ENCODE measurements at regions not wholly inside any gene's neighbourhood (a gene's known extent, or its start where the extent isn't known, plus 50 kb on each side); places are given as distances from the start of the nearest gene placed in this dataset.
"Not testable (repeated sequence)": the region's sequence is repeated elsewhere in the genome, so short reads cannot be mapped to it uniquely, and the experiment has no call there.

DNA sequence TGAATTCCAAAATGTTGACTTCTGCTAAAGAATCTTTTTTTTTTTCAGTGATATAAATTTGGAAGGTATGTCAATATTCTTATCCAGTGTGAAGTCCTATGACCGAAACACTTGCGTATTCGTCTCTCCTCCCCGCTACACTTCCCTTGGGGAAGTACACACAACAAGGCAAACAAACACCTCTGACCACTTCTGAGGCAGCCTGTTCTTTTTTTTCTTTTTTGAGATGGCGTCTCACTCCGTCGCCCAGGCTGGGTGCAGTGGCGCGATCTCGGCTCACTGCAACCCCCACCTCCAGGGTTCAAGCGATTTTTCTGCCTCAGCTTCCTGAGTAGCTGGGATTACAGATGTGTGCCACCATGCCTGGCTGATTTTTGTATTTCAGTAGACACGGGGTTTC, 78.1 kb upstream of the DHRSX start:
- no peak for DNase-seq (ENCODE audit: low read depth)
- in situ Hi-C loops (cut with HindIII; ENCODE audit: low pct_unique_long_range_greater_than_20kb, low sequenced_read_pairs), result no loop called here

DNA sequence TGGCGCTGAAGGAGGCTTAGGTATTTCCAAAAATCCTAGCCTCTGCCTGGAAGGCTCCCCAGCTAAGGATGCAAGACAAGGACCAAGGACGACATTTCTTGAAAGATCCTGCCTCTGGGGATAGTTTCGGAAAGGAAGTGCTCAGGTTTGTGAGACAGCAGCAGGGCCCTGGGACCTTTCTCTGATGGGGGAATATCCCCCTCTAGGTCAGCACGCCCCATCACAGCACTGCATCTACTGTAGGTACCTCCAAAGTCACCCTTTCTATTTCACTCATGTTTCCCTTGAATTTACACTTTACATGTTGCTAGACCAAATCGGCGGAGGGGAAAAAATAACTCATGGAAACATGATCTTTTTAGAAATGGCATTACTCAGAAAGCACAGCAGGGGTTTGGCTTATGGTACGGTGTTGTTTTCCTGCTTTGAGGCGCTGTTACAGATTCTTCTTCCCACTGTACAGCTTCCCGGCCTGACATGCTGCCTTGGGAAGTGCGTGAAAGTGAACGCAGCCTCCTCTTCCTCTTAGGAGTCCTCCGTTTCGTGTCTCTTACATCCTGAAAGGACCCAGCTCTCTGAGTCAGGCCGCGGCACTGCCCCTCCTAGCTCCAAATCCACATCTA, 77.2 kb upstream of the DHRSX start:
- in situ Hi-C loops (cut with HindIII; ENCODE audit: low pct_unique_long_range_greater_than_20kb, low sequenced_read_pairs), result no loop called here
- peak; percentile 18 for DNase-seq (ENCODE audit: low read depth)

DNA sequence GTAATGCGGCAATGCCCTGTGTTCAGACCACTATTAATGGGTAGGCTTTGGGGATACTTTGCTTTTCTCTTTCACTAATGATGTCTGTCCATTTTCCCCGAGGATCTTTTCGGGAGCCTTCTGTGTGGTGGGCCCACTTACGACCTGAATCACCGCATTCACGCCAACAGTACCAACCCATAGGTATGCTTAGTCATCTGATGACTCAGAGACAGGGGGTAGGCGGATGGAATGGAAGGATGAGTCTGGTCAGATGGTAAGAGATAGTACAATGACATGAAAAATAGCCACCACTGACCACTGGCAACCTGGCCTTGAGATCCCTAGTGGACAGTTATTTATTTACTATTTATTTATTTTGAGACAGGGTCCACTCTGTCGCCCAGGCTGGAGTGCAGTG, 76.0 kb upstream of the DHRSX start:
- DNase-seq (ENCODE audit: low read depth), result peak; percentile 61
- in situ Hi-C loops (cut with HindIII; ENCODE audit: low pct_unique_long_range_greater_than_20kb, low sequenced_read_pairs), result no loop called here

DNA sequence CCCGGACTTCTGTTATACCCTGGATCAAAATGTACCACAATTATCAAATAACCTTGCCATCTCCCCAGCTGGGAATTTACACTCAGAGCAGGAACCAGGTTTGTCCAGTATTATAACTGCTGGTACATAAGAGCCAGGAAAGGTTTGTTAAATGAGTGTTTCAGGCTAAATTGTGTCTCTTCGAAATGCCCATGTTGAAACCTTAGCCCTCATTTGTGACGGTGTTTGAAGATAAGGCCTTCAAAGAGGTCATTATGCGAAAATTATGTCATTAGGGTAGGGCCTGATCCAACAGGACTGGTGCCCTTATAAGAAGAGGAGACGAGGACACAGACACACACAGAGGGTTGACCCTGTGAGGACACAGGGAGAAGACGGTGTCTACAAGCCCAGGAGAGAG, 73.5 kb upstream of the DHRSX start:
- in situ Hi-C loops (cut with HindIII; ENCODE audit: low pct_unique_long_range_greater_than_20kb, low sequenced_read_pairs), result no loop called here
- no peak for DNase-seq (ENCODE audit: low read depth)

DNA sequence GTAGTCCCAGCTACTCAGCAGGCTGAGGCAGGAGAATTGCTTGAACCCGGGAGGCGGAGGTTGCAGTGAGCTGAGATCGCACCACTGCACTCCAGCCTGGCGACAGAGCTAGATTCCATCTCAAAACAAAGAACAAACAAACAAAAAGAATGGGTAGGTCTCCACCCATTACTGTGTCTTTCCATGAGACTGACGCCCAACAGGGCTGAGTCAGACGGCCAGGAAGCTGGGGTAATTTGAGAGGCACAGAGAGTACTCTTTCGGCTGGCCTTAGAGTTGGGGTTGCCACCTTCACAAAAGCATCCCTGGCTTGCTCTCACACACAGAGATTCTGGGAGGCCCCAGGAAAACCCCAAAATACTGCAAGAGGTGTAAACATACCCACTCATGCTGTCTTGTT, 72.0 kb upstream of the DHRSX start:
- DNase-seq (ENCODE audit: low read depth), result peak; percentile 92
- in situ Hi-C loops (cut with HindIII; ENCODE audit: low pct_unique_long_range_greater_than_20kb, low sequenced_read_pairs), result no loop called here

DNA sequence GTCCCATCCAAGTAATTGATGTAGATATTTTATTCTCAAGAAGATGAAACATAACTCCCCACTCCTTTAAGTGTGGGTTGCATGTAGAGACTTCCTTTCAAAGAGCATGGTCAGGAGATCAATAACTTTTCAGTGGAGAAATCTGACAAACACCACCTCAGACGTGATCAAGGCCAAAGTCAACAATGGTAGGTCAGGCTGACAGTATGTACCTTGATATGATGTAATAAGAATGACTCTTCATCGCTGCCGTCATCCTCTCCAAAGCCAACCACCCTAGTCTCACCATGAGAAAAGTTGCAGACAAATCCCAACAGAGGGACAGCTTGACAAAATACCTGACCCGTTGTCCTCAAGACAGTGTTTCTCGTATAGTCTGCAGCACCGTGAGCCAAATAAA, 67.3 kb upstream of the DHRSX start:
- DNase-seq (ENCODE audit: low read depth), result no peak
- in situ Hi-C loops (cut with HindIII; ENCODE audit: low pct_unique_long_range_greater_than_20kb, low sequenced_read_pairs), result no loop called here

DNA sequence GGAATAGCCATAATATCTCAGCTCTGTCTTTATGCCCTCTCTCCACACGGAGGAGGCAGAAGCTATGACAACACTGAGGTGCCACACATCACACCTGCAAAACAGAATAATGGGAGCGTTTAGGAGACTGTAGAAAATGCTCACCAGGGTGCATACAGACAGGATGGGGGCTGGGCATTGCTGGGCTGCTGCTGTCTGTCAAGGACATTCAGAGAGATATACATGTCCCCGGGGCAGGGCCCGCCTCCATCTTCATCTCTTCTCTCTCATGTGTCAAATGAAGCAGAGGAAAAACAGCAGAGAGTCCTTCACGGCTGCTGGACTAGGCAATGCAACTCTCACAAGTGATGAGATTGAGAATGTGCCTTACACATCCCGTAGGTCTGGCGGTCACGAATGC, 65.3 kb upstream of the DHRSX start:
- no peak for DNase-seq (ENCODE audit: low read depth)
- in situ Hi-C loops (cut with HindIII; ENCODE audit: low pct_unique_long_range_greater_than_20kb, low sequenced_read_pairs), result no loop called here

DNA sequence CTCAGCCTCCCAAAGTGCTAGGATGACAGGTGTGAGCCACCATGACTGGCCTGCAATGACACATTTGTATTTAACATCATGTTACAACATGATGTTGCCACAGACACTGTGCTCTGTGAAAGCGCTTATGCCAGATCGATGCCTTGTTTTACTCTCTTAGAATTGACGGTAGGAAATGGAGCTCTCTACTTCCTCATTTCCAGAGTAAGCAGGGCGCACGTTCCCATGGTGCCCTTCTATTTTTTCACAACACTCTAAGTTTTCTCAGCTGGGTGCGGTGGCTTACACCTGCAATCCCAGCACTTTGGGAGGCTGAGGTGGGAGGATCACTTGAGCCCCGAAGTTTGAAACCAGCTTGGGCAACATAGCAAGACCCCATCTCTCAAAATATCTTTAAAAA, 60.7 kb upstream of the DHRSX start:
- no peak for DNase-seq (ENCODE audit: low read depth)
- in situ Hi-C loops (cut with HindIII; ENCODE audit: low pct_unique_long_range_greater_than_20kb, low sequenced_read_pairs), result no loop called here

DNA sequence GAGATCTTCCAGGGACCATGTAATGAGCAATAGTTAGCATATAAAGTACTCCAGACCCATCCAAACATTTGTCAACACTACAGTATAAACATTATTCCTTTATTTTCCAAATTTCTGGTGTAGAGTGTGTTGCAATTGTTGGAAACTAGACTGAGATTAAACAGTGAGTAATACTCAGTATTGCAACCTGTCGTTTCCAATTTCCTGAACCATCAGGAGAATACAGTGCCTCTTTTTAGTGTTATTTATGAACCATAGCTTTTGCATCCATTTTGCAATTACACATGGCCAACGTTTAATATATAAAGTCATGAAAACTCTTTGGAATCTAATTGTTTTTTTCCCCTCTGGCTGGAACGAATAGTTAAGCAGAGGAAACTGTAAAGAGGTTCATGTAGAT, 58.3 kb upstream of the DHRSX start:
- in situ Hi-C loops (cut with HindIII; ENCODE audit: low pct_unique_long_range_greater_than_20kb, low sequenced_read_pairs), result no loop called here
- no peak for DNase-seq (ENCODE audit: low read depth)

DNA sequence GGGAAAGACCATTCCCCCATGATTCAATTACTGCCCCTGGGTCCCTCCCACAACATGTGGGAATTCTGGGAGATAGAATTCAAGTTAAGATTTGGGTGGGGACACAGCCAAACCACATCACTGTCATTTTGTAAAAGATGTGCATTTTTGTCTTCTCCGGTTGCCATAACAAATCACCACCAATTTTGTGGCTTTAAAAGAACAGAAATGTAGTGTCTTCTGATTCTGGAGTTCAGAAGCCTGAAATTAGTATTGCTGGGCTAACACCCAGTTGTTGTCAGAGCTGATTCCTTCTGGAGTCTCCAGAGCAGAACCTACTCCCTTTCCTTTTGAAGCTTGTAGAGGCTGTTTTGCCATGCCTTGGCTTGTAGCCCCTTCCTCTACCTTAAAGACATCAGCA, 54.1 kb upstream of the DHRSX start:
- DNase-seq (ENCODE audit: low read depth), result no peak
- in situ Hi-C loops (cut with HindIII; ENCODE audit: low pct_unique_long_range_greater_than_20kb, low sequenced_read_pairs), result no loop called here

DNA sequence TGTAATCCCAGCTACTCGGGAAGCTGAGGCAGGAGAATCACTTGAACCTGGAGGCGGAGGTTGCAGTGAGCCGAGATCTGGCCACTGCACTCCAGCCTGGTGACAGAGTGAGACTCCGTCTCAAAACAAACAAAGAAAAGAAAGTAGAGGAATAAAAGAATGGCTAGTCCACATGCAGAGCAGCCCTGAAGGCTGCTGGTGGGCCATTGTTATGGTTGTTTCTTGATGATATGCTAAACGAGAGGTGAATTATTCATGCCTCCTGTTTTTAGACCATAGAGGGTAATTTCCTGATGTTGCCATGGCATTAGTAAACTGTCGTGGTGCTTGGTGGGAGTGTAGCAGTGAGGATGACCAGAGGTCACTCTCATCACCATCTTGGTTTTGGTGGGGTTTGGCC, 53.3 kb upstream of the DHRSX start:
- in situ Hi-C loops (cut with HindIII; ENCODE audit: low pct_unique_long_range_greater_than_20kb, low sequenced_read_pairs); DNase-seq (ENCODE audit: low read depth): not testable (repeated sequence)

DNA sequence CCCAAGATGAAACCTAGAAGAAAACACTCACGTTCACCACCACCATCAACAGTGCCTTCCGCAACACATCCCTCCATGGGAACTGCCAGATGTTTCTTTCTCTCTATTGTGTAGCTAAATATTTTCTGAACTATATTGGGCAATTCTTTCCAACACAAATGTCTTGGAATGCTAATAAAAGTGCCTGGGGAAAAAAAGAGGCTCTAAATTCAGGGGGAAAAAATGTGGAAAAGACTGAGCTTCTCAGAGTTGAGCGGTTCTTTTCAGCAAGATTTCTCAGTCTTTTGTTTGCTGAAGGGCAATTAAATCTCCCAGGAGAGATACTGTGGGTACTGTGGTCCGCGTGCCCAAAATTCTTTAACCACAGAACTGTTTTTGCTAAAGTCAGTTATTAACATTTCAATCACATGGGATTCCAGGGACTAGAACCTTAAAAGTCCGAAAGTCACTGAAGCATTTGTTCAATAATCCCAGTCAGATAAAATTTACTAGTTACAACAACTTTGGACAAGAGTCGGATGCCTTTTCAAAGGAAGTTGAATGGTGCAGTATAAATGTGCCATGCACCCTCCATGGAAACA, 51.9 kb upstream of the DHRSX start:
- peak; percentile 97 for DNase-seq (ENCODE audit: low read depth)
- in situ Hi-C loops (cut with HindIII; ENCODE audit: low pct_unique_long_range_greater_than_20kb, low sequenced_read_pairs), result no loop called here

DNA sequence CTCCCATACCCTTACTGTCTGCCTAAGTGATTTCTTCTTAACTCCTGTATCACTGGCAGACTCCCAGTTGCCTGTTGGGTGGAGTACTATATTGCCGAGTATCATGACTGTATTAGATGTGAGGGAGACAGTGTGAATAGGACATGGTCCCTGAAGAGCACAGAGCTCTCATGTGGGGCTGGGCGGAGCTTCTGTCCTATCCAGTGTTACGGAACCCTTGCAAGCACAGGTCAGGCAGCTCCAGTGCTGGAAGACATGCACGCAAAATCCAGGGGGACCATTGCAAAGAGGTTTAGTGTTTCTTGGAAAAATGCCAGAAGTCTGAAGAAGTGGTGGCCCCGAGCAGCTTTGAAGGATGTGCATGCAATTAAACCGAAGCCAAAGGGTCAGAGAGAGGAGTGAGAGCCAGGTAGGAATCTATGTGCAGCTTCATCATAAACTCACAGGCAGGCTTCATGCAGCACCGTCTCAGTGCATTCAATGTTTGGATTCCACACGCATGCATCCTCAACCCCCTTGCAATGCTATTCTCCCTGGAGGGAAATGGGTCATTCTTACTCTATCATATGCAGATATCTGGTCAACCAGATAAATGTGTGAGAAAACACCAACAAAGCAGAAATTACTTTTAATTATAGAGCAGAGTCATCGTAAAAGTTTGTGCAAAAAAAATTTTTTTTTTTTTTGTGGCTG, 49.7 kb upstream of the DHRSX start:
- DNase-seq (ENCODE audit: low read depth), result no peak
- in situ Hi-C loops (cut with HindIII; ENCODE audit: low pct_unique_long_range_greater_than_20kb, low sequenced_read_pairs), result no loop called here

Data from Caki2 (cell line).